NCI-H524 (cell line): ENCODE measurements at regions not wholly inside any gene's neighbourhood (a gene's known extent, or its start where the extent isn't known, plus 50 kb on each side); places are given as distances from the start of the nearest gene placed in this dataset.
"Not testable (repeated sequence)": the region's sequence is repeated elsewhere in the genome, so short reads cannot be mapped to it uniquely, and the experiment has no call there.

Source experiments
- DNase-seq, 2 experiments: peaks; one replicate each; lab custom pipeline; 2025; lab: John Stamatoyannopoulos, UW

DNA sequence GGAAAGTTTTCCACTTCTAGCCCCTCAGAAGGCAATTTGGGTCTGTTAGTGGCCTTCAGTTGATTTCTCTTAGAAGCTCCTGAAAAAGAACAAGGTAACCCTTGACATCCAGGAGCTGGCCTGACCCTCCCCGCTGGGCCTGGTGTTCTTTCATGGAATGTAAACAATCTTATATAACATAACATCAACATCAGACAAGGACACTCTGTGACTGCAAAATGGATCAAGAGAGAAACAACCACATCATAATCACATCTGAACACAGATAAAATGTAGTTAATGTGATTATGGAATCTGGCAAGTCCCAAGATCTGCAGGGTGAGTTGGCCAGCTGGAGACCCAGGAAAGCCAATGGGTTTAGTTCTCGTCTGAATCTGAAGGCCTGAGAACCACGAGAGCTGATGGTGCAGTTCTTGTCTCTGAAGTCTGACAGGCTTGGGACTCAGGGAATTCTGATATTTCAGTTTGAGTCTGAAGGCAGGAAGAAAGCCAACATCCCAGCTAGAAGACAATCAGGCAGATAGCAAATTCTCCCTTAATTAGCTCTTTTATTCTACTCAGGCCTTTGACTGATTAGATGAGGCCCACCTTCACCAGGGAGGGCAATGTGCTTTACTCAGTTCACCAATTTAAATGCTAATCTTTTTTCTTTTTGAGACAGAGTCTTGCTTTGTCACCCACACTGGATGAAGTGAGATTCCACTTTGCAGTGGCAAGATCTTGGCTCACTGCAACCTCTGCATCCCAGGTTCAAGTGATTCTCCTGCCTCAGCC, 91.4 kb upstream of the NAMPT start:
- no peak for DNase-seq

DNA sequence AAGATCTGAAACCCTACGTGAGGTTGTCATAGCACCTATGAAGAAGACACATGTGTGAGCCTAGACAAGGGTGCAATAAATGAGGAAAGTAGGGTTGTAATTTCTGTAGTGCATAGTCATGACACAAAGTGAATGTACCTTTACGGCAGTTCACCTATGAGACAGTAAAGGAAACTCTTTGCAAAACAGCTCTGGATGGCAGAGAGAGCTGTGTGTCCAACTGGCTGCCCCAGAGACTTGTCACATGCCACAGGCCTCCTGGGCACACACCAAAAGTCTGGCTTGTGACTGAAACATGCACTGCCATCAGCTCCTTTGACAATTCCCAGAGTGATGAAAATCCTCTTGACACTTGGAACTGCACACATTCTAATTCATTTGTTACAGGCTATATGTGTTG, 90.7 kb upstream of the NAMPT start:
- no peak for DNase-seq

DNA sequence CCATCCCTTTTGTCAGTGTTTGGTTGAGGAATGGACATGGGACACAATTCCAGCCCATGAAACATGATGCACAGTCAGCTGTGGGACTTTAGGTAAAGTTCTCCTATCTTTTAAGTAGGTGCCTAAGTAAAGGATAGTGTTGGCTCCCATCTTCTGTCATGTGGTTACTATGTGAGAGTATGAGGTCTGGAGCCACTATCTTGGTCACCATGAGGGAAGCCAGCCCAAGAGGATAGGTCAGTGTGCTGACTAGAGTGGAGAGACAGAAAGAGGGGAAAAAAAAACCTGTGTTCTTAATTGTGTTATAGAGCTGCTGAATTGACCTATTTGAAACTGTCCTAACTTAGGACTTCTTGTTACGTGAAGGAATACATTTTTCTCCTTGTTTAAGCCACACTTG, 89.7 kb upstream of the NAMPT start:
- DNase-seq: no peak

DNA sequence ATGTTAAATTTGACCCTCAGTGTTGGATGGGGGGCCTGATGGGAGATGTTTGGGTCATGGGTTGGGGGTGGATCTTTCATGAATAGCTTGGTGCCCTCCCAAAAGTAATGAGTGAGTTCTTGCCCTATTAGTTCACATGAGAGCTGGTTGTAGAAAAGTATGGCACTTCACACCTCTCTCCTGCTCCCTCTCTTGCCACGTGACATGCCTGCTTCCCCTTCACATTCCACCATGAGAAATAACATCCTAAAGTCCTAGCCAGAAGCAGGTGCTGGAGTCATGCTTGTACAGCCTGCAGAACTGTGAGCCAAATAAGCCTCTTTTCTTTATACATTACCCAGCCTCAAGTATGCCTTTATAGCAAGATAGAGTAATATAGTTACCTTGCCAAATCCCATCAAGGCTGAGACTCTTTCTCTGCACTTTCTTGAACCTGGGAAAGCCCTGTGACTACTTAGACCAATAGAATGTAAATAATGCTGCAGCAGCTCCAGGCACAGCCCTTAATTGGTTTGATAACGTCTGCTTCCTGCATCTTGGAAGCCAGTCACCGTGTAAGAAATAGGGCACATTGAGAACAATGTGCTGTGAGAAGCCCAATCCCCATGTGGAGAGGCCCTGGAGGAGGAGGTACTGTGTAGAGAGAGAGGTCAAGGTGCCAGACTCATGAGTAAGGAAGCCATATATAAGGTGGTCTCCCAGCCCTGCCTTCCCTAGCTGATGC, 88.0 kb upstream of the NAMPT start:
- DNase-seq: no peak

DNA sequence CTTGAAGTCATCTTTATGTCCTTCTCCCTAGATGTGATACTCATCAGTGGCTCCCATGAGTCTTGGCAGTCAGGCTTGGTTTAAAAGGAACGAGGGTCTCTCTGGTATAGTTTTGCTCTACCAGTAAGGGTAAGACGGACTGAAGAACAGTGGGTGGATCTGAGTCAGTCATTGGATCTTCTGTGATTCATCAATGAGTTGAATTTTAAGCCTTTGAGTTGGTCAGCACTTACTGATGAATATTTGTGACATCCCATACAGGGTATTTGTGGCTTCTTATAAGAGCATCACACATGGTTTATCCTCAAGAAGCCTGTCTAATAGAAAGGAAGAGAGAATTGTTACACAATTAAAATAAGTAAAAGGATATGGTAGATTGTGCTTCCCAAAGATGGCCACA, 87.3 kb upstream of the NAMPT start:
- no peak for DNase-seq

DNA sequence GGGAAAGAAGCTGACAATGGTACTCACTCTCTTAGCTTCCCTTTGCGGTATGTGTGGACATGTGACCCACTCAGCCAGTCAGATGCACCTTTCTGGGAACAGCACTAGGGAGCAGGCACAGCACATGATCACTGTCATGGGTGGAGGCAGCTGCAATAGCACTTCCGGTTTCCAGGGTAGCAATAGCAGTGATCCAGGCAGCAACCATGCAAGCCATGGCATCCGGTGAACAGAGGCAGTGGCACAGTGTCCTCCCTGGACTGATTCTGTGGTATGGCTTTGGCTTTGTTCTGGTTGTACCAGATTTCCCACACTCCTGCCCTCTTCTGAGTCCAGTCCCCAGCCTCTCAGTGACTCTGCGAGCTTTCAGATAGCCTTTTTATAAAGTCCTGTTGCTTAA, 86.8 kb upstream of the NAMPT start:
- DNase-seq: no peak

DNA sequence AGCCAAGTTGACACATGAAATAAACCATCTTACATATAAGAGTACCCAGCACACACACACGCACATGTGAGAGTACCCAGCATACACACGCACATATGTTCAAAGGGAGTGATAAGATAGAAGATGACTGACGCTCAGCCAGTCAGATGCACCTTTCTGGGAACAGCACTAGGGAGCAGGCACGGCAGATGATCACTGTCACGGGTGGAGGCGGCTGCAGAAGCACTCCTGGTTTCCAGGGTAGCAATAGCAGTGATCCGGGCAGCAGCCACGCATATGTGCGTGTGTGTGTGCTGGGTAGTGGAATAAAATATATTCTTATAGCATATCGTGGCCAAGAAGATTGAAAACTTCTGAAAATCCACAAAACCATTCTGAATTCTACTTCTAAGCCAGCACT, 85.8 kb upstream of the NAMPT start:
- no peak for DNase-seq

DNA sequence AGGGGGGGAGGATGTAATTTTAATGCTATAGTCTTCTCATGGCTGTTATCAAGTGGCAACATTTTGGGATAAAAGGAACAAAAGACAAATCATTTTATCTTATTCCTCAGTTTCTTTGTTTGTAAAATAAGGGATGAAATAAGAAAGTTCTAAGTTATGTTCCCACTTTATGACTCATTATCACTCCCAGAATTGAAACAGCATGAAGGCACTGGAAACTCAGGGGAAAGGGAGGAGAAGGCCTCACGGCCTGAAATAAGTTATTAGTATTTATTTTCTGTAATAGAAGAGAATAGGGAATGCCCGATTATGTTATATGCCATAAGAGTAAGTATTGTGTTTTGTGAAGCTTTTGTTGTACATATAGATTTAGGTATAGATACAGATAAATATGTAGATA, 85.0 kb upstream of the NAMPT start:
- no peak for DNase-seq

DNA sequence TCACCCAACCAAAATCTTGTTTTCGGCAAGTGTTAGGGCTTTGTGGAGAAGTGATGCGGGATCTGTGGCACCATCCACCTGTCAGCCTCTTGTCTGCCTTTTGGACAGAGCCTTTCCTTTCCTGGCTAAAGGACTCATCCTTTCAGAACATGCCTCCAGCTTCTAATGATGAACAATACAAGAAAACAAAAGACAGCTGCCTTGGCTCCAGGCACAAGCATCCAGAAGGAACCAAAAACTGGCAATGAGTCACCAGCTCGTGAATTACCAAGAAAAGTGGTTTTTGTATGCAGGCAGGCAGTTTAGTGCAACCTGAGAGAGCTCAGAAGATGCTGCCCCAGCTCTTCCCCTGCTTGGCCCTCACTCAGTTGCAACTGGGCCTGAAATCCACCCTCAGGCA, 84.6 kb upstream of the NAMPT start:
- DNase-seq: no peak

DNA sequence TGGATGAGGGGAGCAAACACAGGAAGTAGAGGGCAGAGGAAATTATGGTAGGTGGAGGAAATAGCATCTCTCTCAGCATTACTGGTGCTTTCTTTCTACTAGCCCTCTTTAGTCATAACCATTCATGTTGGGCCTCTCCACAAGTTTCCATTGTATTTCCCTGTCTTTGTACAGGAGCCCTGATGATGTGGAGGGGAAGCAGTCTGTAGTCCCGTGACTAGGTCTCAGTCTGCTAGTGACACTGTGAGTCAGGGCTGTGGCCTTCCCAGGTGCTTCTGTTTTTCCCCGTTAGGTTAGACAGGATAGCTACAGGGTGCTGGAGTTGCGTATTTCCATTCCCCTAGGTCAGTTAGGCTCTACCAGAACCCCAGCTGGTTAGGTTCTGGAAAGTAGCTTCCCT, 82.9 kb upstream of the NAMPT start:
- DNase-seq: no peak

DNA sequence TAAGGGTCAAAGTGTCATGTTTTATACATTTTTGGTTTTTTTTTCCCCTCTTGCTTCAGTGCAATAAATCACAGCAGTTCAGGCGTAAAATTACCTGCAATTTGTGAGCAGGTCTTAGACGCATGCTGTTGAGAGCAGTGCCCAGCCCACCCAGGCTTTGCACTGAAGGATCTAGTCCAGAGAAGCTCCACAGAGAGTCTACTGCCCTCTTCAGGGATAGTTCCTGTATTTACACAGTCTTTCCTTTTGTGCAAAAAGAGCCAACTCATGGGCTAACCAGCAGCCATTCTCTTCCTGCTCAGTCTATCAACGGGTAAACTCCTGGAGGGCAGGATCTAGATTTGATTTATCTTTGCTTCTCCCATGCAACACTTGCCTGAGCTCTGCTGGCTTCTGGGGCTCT, 82.2 kb upstream of the NAMPT start:
- DNase-seq: no peak

DNA sequence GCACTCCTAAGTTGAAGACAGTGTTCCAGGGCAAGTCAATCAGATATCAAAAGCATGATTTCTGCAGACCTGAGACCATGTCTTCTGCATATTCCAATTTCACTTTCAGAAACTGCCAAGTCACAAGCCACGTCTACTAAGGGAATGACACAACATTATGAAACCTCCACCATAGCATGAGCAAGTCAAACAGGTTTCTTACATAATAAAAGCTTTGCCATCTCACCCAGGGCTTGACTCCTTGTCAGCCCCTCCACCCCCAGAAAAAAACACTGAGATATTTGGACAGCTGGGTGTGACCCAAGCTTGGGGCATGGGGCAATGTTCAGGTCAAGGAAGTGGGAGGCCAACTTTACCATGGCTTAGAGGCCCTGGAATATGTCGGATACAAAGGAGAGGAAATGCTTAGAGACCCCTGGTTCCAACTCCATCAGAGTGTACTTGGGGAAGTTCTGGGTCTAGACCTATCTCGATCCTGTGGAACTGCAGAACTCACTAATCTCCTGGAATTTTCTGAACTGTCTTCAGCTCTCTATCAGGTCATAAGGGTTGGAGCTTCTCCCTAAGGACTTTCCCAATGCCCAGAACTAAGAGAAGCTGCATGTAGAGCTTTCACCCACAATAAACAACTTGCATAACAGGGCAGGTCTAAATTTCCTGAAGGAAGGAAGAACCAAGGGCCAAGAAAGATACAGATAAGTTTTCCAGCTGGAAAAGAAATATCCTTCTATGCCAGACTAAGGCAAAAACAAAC, 80.6 kb upstream of the NAMPT start:
- DNase-seq: no peak

DNA sequence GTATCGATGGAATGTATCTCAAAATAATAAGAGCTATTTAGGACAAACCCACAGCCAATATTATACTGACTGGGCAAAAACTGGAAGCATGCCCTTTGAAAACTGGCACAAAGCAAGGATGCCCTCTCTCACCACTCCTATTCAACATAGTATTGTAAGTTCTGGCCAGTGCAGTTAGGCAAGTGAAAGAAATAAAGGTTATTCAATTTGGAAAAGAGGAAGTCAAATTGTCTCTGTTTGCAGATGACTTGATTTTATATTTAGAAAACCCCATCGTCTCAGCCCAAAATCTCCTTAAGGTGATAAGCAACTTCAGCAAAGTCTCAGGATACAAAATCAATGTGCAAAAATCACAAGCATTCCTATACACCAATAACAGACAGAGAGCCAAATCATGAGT, 77.7 kb upstream of the NAMPT start:
- DNase-seq: not testable (repeated sequence)

DNA sequence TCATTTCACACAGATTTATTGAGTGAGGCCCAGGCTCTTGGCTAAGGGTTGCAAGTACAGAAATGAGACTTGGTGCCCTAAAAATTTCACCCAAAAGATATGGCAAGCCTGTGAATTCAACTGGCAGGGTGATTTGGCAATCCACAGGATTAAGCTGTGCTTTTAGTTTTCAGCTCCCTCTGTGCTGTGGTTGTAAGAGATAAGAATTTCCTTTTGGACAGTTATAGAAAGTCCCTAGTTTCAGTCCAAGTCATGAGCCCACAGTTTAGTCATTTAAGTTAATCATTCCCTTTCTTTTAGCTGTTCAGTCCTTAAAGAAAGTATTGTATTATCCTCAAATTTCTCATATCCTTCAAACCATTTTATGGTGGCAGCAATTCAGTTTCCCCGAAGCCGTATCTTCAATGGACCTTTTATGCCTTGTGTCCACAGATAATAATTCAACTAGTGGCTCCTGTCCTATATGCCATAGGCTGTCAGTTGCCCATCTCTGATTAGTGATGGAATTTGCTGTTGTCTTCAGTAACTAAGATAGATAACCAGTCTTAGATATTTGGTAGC, 73.4 kb upstream of the NAMPT start:
- DNase-seq: no peak

DNA sequence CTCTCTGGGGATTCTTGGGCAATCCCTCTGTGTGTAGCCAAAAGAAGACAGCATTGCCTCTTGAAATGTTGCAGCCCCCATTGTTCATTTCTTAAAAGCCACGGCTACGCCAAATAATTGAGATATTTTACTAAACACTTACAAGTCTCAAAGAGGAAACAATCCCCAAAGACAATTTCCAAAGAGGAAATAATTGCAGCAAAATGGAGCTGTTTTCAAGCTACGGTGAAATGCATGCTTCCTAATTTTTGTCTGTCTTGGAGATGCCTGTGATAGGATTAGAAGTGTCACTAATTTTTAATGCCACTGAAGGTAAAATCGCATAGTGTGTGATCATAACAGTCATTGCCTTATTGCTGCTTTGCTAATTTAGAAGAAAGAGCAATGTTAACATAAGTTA, 72.9 kb upstream of the NAMPT start:
- DNase-seq: no peak

DNA sequence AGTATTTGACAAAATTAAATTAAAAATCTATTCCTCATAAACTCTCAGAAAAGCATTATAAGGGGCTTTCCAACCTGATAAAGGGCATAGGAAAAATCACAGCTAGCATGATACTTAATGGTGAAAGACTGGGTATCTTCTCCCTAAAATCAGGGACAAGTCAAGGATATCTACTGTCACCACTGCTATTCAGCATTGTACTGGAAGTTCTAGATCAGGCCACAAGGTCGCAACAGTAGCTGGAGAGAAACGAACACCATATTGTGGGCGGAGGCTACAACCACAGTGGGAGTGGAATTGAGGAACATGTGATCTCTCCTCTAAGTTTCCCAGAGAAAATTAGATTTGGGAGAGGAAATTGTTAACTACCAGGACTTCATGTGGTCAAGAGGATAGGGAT, 70.0 kb upstream of the NAMPT start:
- no peak for DNase-seq

DNA sequence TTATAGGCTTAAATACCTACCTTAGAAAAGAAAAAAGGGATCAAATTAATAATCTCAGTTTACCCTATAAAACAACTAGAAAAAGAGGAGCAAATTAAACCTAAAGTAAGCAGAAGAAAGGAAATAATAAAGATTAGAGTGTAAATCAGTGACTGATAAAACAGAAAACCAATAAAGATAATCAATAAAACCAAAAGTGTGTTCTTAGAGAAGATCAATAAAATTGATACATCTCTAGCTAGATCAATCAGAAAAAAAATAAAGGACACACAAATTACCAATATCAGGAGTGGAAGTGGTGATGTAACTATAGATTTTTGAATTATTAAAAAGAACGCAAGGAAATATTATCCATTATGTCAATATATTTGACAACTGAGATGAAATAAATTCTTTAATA, 69.2 kb upstream of the NAMPT start:
- no peak for DNase-seq

DNA sequence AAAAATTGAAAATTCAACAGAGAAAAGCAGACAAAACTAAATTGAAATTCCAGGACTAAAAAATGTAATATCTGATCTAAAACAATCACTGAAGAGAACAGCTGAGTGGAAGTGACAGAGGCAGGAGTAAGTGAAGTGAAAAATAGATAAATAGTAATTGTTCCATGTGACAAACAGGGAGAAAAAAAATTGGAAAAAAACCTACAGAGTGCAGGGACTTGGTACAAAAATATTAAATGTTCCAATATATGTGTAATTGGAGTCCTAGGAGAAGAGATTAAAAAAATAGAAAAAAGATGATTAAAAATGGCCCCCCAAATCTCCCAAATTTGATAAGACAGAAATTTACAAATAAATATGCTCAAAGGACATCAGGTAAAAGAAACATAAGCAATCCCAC, 63.4 kb upstream of the NAMPT start:
- no peak for DNase-seq

DNA sequence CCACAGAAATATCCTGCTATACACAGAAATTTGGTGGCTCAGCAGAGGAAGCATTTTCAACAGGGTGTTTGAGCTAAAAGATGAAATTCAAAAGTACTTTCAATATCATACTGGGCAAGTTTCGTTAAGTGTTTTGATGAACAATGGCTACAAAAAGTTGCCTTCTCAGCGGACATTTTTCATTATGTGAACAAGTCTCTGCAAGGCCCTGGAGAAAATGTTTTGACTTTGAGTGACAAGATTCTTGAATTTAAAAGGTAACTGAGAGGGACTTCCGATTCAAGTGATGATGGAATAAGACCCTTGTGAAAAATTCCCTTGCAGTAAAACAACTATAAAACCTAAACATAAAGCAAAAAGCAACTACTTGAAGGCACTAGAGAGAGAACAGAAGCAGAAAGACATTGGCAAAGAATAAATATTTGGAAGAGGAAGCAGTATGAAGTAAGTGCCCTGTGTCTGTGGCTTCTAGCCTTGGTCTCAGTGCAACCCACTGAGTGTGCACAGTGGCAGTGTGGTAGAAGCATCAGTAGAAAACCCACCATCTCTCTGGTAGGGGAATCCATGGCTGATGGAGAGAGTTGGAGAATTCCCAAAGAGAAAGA, 62.5 kb upstream of the NAMPT start:
- DNase-seq: no peak

DNA sequence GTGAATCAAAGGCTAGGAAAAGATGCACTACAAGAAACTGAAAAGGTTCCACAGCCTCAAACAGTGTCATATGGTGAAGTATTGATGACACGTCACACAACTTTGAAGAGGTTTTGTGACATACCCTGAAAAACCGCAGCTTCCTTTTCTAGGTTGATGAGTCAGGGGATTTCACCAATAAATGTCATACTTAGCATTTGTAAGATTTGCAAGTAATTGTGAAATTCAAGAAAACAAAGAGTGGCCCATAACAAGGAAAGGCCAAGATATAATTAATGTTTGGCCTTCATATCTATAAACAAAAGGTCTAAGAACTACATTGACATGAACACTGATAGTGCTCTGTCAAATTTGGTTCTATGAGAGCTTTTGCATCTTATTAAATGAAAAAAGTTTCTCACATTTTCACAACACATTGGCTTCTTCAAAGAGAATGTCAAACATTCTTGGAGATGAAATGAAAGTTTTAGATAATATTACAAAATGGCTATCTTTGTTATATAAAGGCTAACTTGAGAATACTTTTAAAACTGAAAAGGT, 62.0 kb upstream of the NAMPT start:
- no peak for DNase-seq

DNA sequence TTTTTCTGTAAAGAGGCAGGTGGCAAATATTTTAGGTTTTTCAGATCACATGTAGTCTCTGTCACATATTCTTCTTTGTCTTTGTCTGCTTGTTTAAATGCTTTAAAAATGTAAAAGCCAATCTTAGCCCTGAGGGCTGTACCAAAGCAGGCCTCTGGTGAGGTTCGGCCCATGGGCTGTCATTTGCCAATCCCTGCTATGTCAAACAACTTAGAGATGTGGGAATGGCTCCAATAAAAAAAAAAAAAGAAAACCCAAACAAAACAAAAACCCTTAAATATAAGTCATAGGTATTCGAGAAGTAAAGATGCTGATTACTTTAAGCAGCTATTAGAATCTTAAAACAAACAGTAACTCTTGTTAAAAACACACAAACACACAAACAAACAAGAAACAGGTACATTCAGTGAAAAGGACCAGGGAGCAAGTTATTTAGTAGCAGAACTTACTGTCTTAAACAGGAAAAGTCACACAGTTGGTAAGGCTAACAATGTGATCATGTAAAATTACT, 61.4 kb upstream of the NAMPT start:
- no peak for DNase-seq
